SK-N-SH (cell line): ENCODE measurements at regions not wholly inside any gene's neighbourhood (a gene's known extent, or its start where the extent isn't known, plus 50 kb on each side); places are given as distances from the start of the nearest gene placed in this dataset.

ENCODE experiments used
- CTCF ChIA-PET: fragments of 300-600, 350-600 bp; formaldehyde crosslinking; extraction: SDS; loops from one replicate; lab custom pipeline; 2021; lab: Yijun Ruan, JAX
- POLR2A ChIA-PET: fragments of 350-600 bp; sonication (Branson Sonifier 250); formaldehyde crosslinking; extraction: SDS; loops from one replicate; lab custom pipeline; 2020; ENCODE audit warnings: antibody characterized with exemption, inconsistent platforms; lab: Yijun Ruan, JAX
- DNase-seq: peaks from one replicate; pipeline ENCODE4 v3.0.0; 2012
- H2AFZ ChIP-seq: fragments of 200-600 bp; sonication (generic); 2 replicates; pipeline ENCODE4 v1.8.1; 2016; ENCODE audit warnings: antibody characterized with exemption, mild to moderate bottlenecking, low read depth
- H3F3A ChIP-seq: fragments of 200-600 bp; sonication (generic); replicated peaks from 2 replicates; pipeline ENCODE3; 2016; ENCODE audit warnings: antibody characterized with exemption, mild to moderate bottlenecking; ENCODE audit not compliant: insufficient read depth
- H3K27ac ChIP-seq, 2 experiments: fragments of 200-500 bp in 1 of 2; fragments of 200-600 bp in 1 of 2; sonication (Bioruptor generic) in 1 of 2; sonication (generic), shearing (Covaris generic) in 1 of 2; 2 replicates each; pipeline versions ENCODE4 v1.5.1 to v1.6.1; 2014 to 2016; ENCODE audit warnings: low read depth in 2 of 2, inconsistent platforms in 1 of 2, low read length in 1 of 2, mild to moderate bottlenecking in 1 of 2, mixed read lengths in 1 of 2
- H3K27me3 ChIP-seq: fragments of 200-600 bp; sonication (generic), shearing (Covaris generic); 2 replicates; pipeline ENCODE4 v1.6.1; 2016; ENCODE audit warnings: mixed run types; ENCODE audit not compliant: insufficient read depth
- H3K36me3 ChIP-seq, 2 experiments: fragments of 200-500 bp in 1 of 2; fragments of 200-600 bp in 1 of 2; sonication (Bioruptor generic) in 1 of 2; sonication (generic) in 1 of 2; replicated peaks in 1 of 2; 2 replicates each; pipeline versions ENCODE3 to v1.5.1; 2014 to 2016; ENCODE audit warnings: low read length in 1 of 2, mild to moderate bottlenecking in 1 of 2; ENCODE audit not compliant: insufficient read depth in 2 of 2, control insufficient read depth in 1 of 2
- H3K4me1 ChIP-seq, 2 experiments: fragments of 200-500 bp in 1 of 2; fragments of 200-600 bp in 1 of 2; sonication (Bioruptor generic) in 1 of 2; sonication (generic), shearing (Covaris generic) in 1 of 2; 2 replicates each; pipeline versions ENCODE4 v1.5.1 to v1.6.1; 2014 to 2016; ENCODE audit warnings: low read depth in 1 of 2, low read length in 1 of 2, mixed run types in 1 of 2; ENCODE audit not compliant: insufficient read depth in 2 of 2, control insufficient read depth in 1 of 2
- H3K4me2 ChIP-seq: fragments of 200-600 bp; sonication (generic), shearing (Covaris generic); 2 replicates; pipeline ENCODE4 v1.6.1; 2017; ENCODE audit warnings: mixed run types
- H3K4me3 ChIP-seq, 2 experiments: fragments of 200-500 bp in 1 of 2; fragments of 200-600 bp in 1 of 2; sonication (Bioruptor generic) in 1 of 2; sonication (generic), shearing (Covaris generic) in 1 of 2; 2 replicates each; pipeline versions ENCODE4 v1.5.1 to v1.8.1; 2014 to 2016; ENCODE audit warnings: low read depth in 2 of 2, inconsistent platforms in 1 of 2, low read length in 1 of 2, mild to moderate bottlenecking in 1 of 2, mixed read lengths in 1 of 2, moderate library complexity in 1 of 2
- H3K79me2 ChIP-seq: fragments of 200-600 bp; sonication (generic); 2 replicates; pipeline ENCODE4 v1.8.1; 2017; ENCODE audit warnings: mild to moderate bottlenecking; ENCODE audit not compliant: insufficient read depth
- H3K9ac ChIP-seq: fragments of 200-600 bp; sonication (generic); 2 replicates; pipeline ENCODE4 v1.6.1; 2017; ENCODE audit warnings: mixed run types
- H3K9me2 ChIP-seq: fragments of 200-600 bp; sonication (generic); 2 replicates; pipeline ENCODE4 v1.6.1; 2017; ENCODE audit warnings: mixed run types
- H3K9me3 ChIP-seq: fragments of 200-600 bp; sonication (generic); 2 replicates; pipeline ENCODE4 v1.6.1; 2017; ENCODE audit warnings: mixed run types, mild to moderate bottlenecking, moderate library complexity
- H4K20me1 ChIP-seq: fragments of 200-600 bp; sonication (generic); 2 replicates; pipeline ENCODE4 v1.6.1; 2017; ENCODE audit warnings: mild to moderate bottlenecking, mixed run types; ENCODE audit not compliant: insufficient read depth
- CHD2 ChIP-seq: fragments of 150-350 bp; IDR thresholded peaks from 2 replicates; pipeline ENCODE4 v1.6.1; 2018; ENCODE audit warnings: low read length; ENCODE audit not compliant: partially characterized antibody
- ELF1 ChIP-seq: IDR thresholded peaks from 2 replicates; pipeline ENCODE4 v1.4.0; 2012
- EP300 ChIP-seq, 2 experiments: IDR thresholded peaks; 2 replicates each; pipeline versions ENCODE4 v1.4.0 to v1.6.1; 2012; ENCODE audit warnings: borderline replicate concordance in 1 of 2, low read depth in 1 of 2, low read length in 1 of 2
- EZH2phosphoT487 ChIP-seq: fragments of 200-600 bp; sonication (generic); IDR thresholded peaks from 2 replicates; pipeline ENCODE4 v1.6.1; 2017; ENCODE audit warnings: low read depth, mixed run types, mild to moderate bottlenecking, antibody characterized with exemption, moderate library complexity, borderline replicate concordance
- FOXJ3 ChIP-seq: sonication (generic); formaldehyde crosslinking; IDR thresholded peaks from 2 replicates; pipeline ENCODE4 v1.5.1; 2020; ENCODE audit warnings: mild to moderate bottlenecking, missing genetic modification reagents
- FOXM1 ChIP-seq: IDR thresholded peaks from 2 replicates; pipeline ENCODE4 v1.4.0; 2012; ENCODE audit warnings: low read depth, mild to moderate bottlenecking
- JUND ChIP-seq: IDR thresholded peaks from 2 replicates; pipeline ENCODE4 v1.4.0; 2012
- NRF1 ChIP-seq: IDR thresholded peaks from 2 replicates; pipeline ENCODE4 v1.6.1; 2012; ENCODE audit warnings: low read depth, mild to moderate bottlenecking, low read length
- PBX3 ChIP-seq: IDR thresholded peaks from 2 replicates; pipeline ENCODE4; 2012
- RCOR1 ChIP-seq: fragments of 150-350 bp; IDR thresholded peaks from 2 replicates; pipeline ENCODE4 v1.6.1; 2017; ENCODE audit warnings: antibody characterized with exemption, low read length
- RFX5 ChIP-seq: IDR thresholded peaks from 2 replicates; pipeline ENCODE4 v1.6.1; 2012; ENCODE audit warnings: mild to moderate bottlenecking, improper control_type of control experiment, low read length
- RXRA ChIP-seq: IDR thresholded peaks from 2 replicates; pipeline ENCODE4 v1.4.0; 2012; ENCODE audit warnings: low read depth, mild to moderate bottlenecking, borderline replicate concordance
- SIN3A ChIP-seq: IDR thresholded peaks from 2 replicates; pipeline ENCODE4 v1.6.1; 2012; ENCODE audit warnings: low read depth, mild to moderate bottlenecking, low read length, moderate library complexity, borderline replicate concordance
- SMC3 ChIP-seq: IDR thresholded peaks from 2 replicates; pipeline ENCODE4 v1.6.1; 2012; ENCODE audit warnings: low read depth, low read length, improper control_type of control experiment
- TCF12 ChIP-seq: IDR thresholded peaks from 2 replicates; pipeline ENCODE4 v1.4.0; 2012
- USF1 ChIP-seq: IDR thresholded peaks from 2 replicates; pipeline ENCODE4 v1.4.0; 2012; ENCODE audit warnings: low read depth, borderline replicate concordance
- WGBS: methylation state at CpG from one replicate; pipeline ENCODE4 v1.1.6; 2017; ENCODE audit warnings: low lambda C conversion rate; 5-methylcytosine and 5-hydroxymethylcytosine counted together
- TF ChIP-seq, protein P1 (sequence below): IDR thresholded peaks from 2 replicates; pipeline ENCODE4 v1.4.0; 2012; ENCODE audit warnings: low read depth
- TF ChIP-seq, protein P2 (sequence below): IDR thresholded peaks from 2 replicates; pipeline ENCODE4 v1.4.0; 2012; ENCODE audit warnings: low read depth, borderline replicate concordance
- TF ChIP-seq, protein P3 (sequence below): fragments of 200-600 bp; sonication (generic); IDR thresholded peaks from 2 replicates; pipeline ENCODE4 v1.6.1; 2017; ENCODE audit warnings: antibody characterized with exemption, mild to moderate bottlenecking, moderate library complexity

DNA sequence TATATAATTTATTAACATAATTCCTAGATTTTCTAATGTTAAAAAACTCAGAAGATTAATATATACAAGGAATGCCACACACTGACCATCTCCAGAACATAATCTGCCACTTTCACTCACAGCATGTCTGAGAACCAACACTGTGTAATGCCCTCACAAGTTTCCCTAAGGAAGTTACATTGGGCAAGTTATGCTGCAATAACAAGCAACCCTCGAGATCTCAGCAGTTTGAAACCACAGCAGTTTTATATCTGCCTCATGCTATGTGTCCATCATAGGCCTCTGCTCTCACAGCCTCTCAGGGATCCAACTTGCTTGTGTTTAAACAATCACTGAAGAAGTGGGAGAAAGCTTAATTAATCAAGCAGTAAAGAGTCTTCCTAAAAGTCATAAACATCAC, 250.0 kb upstream of the SLC7A11 start:
- POLR2A ChIA-PET: no interaction called here
- Histone ChIP-seq H3F3A (no peaks in the 10 kb centered on the region), H4K20me1 (no peaks in the 10 kb centered on the region), H3K79me2 (no peaks in the 10 kb centered on the region), H3K9me2 (no peaks in the 10 kb centered on the region), H3K4me2 (no peak overlapping the region)
- DNase-seq: no peak
- CTCF ChIA-PET: no interaction called here
- TF ChIP-seq PBX3 (no peak), NRF1 (no peak), ELF1 (no peak), USF1 (no peak), SMC3 (no peak), EP300 (IDR thresholded peaks at IDR 0.05; ENCODE audit: borderline replicate concordance in 1 of 2, low read depth in 1 of 2, low read length in 1 of 2) (no peak), RFX5 (no peak)
- TF ChIP-seq, protein P1, sequence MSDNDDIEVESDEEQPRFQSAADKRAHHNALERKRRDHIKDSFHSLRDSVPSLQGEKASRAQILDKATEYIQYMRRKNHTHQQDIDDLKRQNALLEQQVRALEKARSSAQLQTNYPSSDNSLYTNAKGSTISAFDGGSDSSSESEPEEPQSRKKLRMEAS: no peak
- TF ChIP-seq, protein P2, sequence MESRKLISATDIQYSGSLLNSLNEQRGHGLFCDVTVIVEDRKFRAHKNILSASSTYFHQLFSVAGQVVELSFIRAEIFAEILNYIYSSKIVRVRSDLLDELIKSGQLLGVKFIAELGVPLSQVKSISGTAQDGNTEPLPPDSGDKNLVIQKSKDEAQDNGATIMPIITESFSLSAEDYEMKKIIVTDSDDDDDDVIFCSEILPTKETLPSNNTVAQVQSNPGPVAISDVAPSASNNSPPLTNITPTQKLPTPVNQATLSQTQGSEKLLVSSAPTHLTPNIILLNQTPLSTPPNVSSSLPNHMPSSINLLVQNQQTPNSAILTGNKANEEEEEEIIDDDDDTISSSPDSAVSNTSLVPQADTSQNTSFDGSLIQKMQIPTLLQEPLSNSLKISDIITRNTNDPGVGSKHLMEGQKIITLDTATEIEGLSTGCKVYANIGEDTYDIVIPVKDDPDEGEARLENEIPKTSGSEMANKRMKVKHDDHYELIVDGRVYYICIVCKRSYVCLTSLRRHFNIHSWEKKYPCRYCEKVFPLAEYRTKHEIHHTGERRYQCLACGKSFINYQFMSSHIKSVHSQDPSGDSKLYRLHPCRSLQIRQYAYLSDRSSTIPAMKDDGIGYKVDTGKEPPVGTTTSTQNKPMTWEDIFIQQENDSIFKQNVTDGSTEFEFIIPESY: no peak
- TF ChIP-seq, all 33 proteins: peak for 0
- Histone ChIP-seq H3K27me3 (no peaks in the 10 kb centered on the region), H3K4me3 (no peak overlapping the region), H3K9me3 (no peaks in the 10 kb centered on the region), H3K36me3 (no peaks in the 10 kb centered on the region), H3K27ac (no peak overlapping the region), H2AFZ (no peak overlapping the region), H3K4me1 (no peaks in the 10 kb centered on the region), H3K9ac (no peak overlapping the region)
- 0% methylated on average over 1 of the region's 1 CpG for WGBS

DNA sequence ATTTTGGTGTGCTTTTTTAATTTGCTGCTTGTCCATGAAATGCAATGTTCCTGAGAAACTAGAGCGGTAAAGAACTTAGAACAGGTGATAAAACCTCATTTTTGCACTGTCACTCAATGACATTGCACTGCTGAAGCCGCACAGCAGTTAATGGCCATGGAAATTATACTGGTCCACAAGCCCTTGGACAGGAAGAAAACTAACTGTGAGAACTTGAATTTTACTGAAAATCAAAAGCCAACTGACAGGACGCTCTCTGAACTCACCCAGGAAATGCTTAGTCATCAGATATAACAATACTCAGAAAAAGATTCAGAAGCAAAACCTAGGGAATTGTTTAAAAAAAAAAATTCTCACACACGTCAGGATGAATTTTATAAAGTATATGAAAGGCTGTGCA, 246.4 kb upstream of the SLC7A11 start:
- 83% methylated on average over 4 of the region's 4 CpGs for WGBS
- no peaks in the 10 kb centered on the region for H3K9me2 ChIP-seq
- H3K4me1 ChIP-seq: no peaks in the 10 kb centered on the region
- H3K79me2 ChIP-seq: no peaks in the 10 kb centered on the region
- no peak overlapping the region for H3K4me2 ChIP-seq
- no peak overlapping the region; a peak in 1 of 4 replicates for H3K27ac ChIP-seq
- POLR2A ChIA-PET: no interaction called here
- H3K9me3 ChIP-seq: no peaks in the 10 kb centered on the region
- H3K4me3 ChIP-seq: no peak overlapping the region
- no peaks in the 10 kb centered on the region for H4K20me1 ChIP-seq
- H3K36me3 ChIP-seq: no peaks in the 10 kb centered on the region
- CTCF ChIA-PET: no interaction called here
- no peaks in the 10 kb centered on the region for H3F3A ChIP-seq
- H3K9ac ChIP-seq: no peak overlapping the region
- H2AFZ ChIP-seq: no peak overlapping the region; the same call in 1 of the 2 replicates
- H3K27me3 ChIP-seq: no peaks in the 10 kb centered on the region
- DNase-seq: no peak
- TF ChIP-seq USF1 (no peak), ELF1 (no peak), FOXM1 (no peak), RXRA (no peak), FOXJ3 (CRISPR knock-in tag) (no peak), SIN3A (no peak), JUND (no peak), CHD2 (no peak), TCF12 (no peak), EZH2phosphoT487 (no peak), SMC3 (no peak), NRF1 (no peak), RCOR1 (no peak)
- TF ChIP-seq, protein P2: no peak
- TF ChIP-seq, protein P3, sequence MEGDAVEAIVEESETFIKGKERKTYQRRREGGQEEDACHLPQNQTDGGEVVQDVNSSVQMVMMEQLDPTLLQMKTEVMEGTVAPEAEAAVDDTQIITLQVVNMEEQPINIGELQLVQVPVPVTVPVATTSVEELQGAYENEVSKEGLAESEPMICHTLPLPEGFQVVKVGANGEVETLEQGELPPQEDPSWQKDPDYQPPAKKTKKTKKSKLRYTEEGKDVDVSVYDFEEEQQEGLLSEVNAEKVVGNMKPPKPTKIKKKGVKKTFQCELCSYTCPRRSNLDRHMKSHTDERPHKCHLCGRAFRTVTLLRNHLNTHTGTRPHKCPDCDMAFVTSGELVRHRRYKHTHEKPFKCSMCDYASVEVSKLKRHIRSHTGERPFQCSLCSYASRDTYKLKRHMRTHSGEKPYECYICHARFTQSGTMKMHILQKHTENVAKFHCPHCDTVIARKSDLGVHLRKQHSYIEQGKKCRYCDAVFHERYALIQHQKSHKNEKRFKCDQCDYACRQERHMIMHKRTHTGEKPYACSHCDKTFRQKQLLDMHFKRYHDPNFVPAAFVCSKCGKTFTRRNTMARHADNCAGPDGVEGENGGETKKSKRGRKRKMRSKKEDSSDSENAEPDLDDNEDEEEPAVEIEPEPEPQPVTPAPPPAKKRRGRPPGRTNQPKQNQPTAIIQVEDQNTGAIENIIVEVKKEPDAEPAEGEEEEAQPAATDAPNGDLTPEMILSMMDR: no peak
- TF ChIP-seq, protein P1: no peak
